GM12892 (cell line): ENCODE measurements at regions not wholly inside any gene's neighbourhood (a gene's known extent, or its start where the extent isn't known, plus 50 kb on each side); places are given as distances from the start of the nearest gene placed in this dataset.

Source experiments
- POLR2A ChIP-seq: IDR thresholded peaks from 2 replicates; pipeline ENCODE4 v1.6.1; 2011; ENCODE audit warnings: low read depth, low read length, control low read depth
- TAF1 ChIP-seq: IDR thresholded peaks from 2 replicates; pipeline ENCODE4 v1.6.1; 2011; ENCODE audit warnings: low read depth, mild to moderate bottlenecking, control low read depth, low read length, borderline replicate concordance

DNA sequence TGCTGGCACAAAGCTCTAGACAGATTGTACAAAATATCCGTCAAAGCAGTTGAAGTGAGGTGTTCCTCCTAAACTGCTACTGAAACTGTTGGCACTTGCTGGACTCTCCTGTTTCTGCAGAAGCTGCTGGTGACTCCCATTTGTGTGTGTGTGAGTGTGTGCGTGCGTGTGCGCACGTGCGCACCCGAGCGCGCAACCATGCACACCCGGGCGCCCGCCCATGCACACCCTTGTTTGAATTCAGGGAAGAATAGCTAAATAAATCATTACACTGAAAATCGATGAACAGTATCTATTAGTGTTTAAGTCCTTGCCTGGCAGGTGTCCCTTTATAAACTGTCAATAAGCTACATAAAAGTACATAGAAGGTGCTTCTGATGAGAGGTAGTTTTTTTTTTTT lies 156.4 kb upstream of the B3GALT2 start:
- TF ChIP-seq POLR2A, result no peak
- no peak for TF ChIP-seq TAF1
